Thyroid gland (tissue), 4 donors: ENCODE measurements at regions not wholly inside any gene's neighbourhood (a gene's known extent, or its start where the extent isn't known, plus 50 kb on each side); places are given as distances from the start of the nearest gene placed in this dataset.
"Not testable (repeated sequence)": the region's sequence is repeated elsewhere in the genome, so short reads cannot be mapped to it uniquely, and the experiment has no call there.

ENCODE experiments used
- DNase-seq, 2 donors: peaks; one replicate each; pipeline ENCODE4 v3.0.0-alpha.2; 2019
- H3K27ac ChIP-seq, 3 donors: fragments of 200-600 bp; sonication (generic); 1 replicate in 2 of 3; 2 replicates in 1 of 3; pipeline ENCODE4 v1.5.1; 2016 to 2019; ENCODE audit warnings: mild to moderate bottlenecking in 1 of 3, moderate library complexity in 1 of 3
- H3K27me3 ChIP-seq: fragments of 200-600 bp; sonication (generic); one replicate; pipeline ENCODE4 v1.5.1; 2019
- H3K36me3 ChIP-seq, 2 donors: fragments of 200-600 bp; sonication (generic); one replicate each; pipeline ENCODE4 v1.5.1; 2016 to 2019
- H3K4me1 ChIP-seq, 2 donors: fragments of 200-600 bp; sonication (generic); one replicate each; pipeline ENCODE4 v1.5.1; 2017 to 2019
- H3K4me3 ChIP-seq, 3 donors: fragments of 200-600 bp; sonication (generic); replicated peaks in 1 of 3; 1 replicate in 2 of 3; 2 replicates in 1 of 3; pipeline ENCODE4 v1.5.1; 2016; ENCODE audit warnings: mild to moderate bottlenecking in 1 of 3
- H3K9me3 ChIP-seq: fragments of 200-600 bp; sonication (generic); one replicate; pipeline ENCODE4 v1.5.1; 2017
- POLR2A ChIP-seq, 2 donors: fragments of 450-650 bp; IDR thresholded peaks; one replicate each; pipeline ENCODE4 v1.6.1; 2017; ENCODE audit warnings: antibody characterized with exemption in 2 of 2, mild to moderate bottlenecking in 2 of 2, moderate library complexity in 1 of 2
- WGBS, 2 donors: methylation state at CpG; one replicate each; pipeline ENCODE4 v1.1.5; 2017; 5-methylcytosine and 5-hydroxymethylcytosine counted together
- intact Hi-C: fragments of 100-400 bp; cut with DNase I; formaldehyde crosslinking; loops from one replicate; pipeline ENCODE4 v1.15.1; 2023
- TF ChIP-seq, protein P1 (sequence below), 6 experiments: fragments of 200-600 bp in 3 of 6; fragments of 450-650 bp in 3 of 6; sonication (generic) in 3 of 6; IDR thresholded peaks; one replicate each; pipeline ENCODE4 v1.5.1; 2016 to 2019; ENCODE audit warnings: antibody characterized with exemption in 6 of 6, mild to moderate bottlenecking in 2 of 6, inconsistent platforms in 1 of 6, moderate library complexity in 1 of 6

- Histone ChIP-seq H3K36me3 (no peaks in the 10 kb centered on the region), H3K4me3 (no peak overlapping the region), H3K4me1 (no peaks in the 10 kb centered on the region), H3K9me3 (no peaks in the 10 kb centered on the region), H3K27me3 (no peaks in the 10 kb centered on the region), H3K27ac (no peak overlapping the region)
- intact Hi-C loops, result no loop called here
- TF ChIP-seq, protein P1, sequence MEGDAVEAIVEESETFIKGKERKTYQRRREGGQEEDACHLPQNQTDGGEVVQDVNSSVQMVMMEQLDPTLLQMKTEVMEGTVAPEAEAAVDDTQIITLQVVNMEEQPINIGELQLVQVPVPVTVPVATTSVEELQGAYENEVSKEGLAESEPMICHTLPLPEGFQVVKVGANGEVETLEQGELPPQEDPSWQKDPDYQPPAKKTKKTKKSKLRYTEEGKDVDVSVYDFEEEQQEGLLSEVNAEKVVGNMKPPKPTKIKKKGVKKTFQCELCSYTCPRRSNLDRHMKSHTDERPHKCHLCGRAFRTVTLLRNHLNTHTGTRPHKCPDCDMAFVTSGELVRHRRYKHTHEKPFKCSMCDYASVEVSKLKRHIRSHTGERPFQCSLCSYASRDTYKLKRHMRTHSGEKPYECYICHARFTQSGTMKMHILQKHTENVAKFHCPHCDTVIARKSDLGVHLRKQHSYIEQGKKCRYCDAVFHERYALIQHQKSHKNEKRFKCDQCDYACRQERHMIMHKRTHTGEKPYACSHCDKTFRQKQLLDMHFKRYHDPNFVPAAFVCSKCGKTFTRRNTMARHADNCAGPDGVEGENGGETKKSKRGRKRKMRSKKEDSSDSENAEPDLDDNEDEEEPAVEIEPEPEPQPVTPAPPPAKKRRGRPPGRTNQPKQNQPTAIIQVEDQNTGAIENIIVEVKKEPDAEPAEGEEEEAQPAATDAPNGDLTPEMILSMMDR (IDR thresholded peaks at IDR 0.05), result no peak
- TF ChIP-seq POLR2A (IDR thresholded peaks at IDR 0.05), result no peak
- DNase-seq, result no peak
These were observed 72.2 kb upstream of the RBPJ start for GRCh38 chr4:26248647-26249046.

DNA sequence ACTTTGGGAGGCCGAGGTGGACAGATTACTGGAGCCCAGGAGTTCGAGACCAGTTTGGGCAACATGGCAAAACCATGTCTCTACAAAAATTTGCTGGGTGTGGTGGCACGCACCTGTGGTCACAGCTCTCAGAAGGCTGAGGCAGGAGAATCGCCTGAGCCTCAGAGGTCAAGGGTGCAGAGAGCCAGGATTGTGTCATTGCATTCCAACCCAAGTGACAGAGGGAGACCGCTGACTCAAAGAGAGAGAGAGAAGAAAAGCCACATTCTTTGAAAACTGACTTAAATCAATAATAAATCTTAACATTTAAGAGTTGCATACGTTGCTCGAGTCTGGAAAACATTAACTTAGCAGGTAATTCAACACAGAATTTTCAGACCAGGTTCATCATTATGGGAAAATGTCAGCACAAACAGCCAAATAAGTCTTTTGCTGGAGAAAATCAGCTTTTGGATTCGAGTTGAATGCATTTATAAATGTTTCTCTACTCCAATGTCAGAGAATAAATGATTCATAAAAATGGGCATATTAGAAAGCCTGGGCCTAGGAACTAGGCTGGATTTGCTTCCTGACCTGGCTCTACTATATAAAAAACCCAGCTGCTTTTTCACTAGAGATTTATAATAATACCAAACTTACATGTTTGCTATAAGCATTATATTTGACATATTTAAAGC lies 68.3 kb upstream of the RBPJ start:
- H3K27ac ChIP-seq, result no peak overlapping the region
- intact Hi-C loops, result no loop called here
- no peak for DNase-seq
- WGBS, 2 donors, result 86 to 87% methylated on average over 8 of the region's 8 CpGs
- H3K27me3 ChIP-seq, result no peaks in the 10 kb centered on the region
- H3K4me1 ChIP-seq, result no peaks in the 10 kb centered on the region
- no peak overlapping the region for H3K4me3 ChIP-seq
- no peaks in the 10 kb centered on the region for H3K36me3 ChIP-seq
- H3K9me3 ChIP-seq, result no peaks in the 10 kb centered on the region
- TF ChIP-seq POLR2A (IDR thresholded peaks at IDR 0.05), result no peak
- TF ChIP-seq, protein P1 (IDR thresholded peaks at IDR 0.05), result no peak

DNA sequence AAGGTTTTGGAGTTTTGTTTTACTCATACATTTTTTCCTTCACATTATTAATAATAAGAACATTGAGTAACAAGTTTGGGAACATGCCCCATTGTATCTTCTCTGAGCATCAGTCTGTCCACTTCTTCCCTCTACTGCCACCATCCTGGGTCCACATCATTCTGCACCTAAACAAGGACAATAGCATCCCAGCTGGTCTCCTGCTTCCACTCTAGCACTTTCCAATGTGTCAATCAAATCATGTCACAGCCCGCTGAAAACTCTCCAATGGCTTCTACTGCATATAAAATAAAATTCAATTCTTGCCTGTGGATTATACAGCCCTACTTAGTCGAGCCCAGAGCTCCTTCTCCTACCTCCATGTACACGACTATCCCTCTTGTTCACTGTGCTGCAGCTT lies 66.8 kb upstream of the RBPJ start:
- WGBS, 2 donors, result 79 to 84% methylated on average over 3 of the region's 3 CpGs
- Histone ChIP-seq H3K4me3 (no peak overlapping the region), H3K36me3 (no peaks in the 10 kb centered on the region), H3K9me3 (no peaks in the 10 kb centered on the region), H3K27me3 (no peaks in the 10 kb centered on the region), H3K4me1 (no peaks in the 10 kb centered on the region), H3K27ac (no peak overlapping the region)
- intact Hi-C loops, result no loop called here
- no peak for TF ChIP-seq POLR2A (IDR thresholded peaks at IDR 0.05)
- TF ChIP-seq, protein P1 (IDR thresholded peaks at IDR 0.05), result no peak
- no peak for DNase-seq

DNA sequence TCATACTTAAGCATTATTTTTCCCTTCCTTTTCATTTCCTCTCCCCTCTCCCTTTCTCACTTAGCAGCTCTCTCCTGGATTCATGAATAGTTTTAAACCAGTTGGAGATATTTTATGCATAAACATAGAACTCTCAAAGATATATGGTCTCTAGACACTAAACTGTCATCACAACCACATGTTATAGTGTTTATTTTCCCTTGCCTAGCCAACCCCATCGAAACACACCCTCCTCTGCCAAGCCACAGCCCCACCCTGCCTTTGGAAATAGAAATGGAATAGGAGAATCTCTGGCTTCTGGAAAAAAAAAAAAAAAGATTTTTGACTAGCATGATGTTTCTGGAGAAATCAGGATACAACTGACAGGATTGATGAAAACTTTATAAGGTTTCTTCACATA lies 64.8 kb upstream of the RBPJ start:
- no peak for TF ChIP-seq POLR2A (IDR thresholded peaks at IDR 0.05)
- TF ChIP-seq, protein P1 (IDR thresholded peaks at IDR 0.05), result no peak
- no peak overlapping the region for H3K4me3 ChIP-seq
- H3K9me3 ChIP-seq, result no peaks in the 10 kb centered on the region
- intact Hi-C loops, result no loop called here
- no peak overlapping the region for H3K27ac ChIP-seq
- DNase-seq, result no peak
- no peaks in the 10 kb centered on the region for H3K36me3 ChIP-seq
- no peaks in the 10 kb centered on the region for H3K4me1 ChIP-seq
- H3K27me3 ChIP-seq, result no peaks in the 10 kb centered on the region
- 55 to 64% methylated on average over 1 of the region's 1 CpG for WGBS, 2 donors

DNA sequence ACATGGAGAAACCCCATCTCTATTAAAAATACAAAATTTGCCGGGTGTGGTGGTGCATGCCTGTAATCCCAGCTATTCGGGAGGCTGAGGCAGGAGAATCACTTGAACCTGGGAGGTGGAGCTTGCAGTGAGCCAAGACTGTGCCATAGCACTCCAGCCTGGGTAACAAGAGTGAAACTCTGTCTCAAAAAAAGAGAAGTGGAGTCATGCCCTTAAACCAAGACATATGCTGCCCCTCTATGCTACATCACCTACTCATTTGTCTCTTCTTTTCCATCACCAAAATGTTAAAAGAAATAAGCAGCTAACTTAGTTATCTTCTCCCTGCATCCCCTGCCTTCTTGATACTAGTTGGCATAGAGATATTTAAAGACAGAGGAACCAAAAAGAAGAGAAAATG lies 63.4 kb upstream of the RBPJ start:
- 91 to 94% methylated on average over 2 of the region's 2 CpGs for WGBS, 2 donors

DNA sequence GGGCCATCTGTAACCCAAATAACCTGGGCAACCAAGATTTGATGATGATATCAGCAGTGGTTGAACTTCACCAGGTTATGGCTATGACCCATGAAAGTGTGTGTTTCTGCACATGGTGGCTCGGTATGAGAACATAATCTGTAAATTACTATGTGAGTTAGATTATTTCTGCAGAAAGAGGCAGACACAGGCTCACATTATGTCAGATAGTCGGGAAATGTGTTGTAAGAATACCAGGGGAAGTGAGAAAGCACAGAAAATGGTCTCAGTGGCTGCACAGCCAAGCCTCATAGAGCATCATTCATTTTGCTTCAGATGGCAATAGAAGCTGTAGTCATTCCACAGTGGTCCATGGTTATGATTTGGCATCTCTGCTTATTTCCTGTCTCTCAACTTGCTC lies 63.0 kb upstream of the RBPJ start:
- intact Hi-C loops, result no loop called here
- WGBS, 2 donors, result 82 to 83% methylated on average over 2 of the region's 2 CpGs
- Histone ChIP-seq H3K27me3 (no peaks in the 10 kb centered on the region), H3K9me3 (no peaks in the 10 kb centered on the region), H3K27ac (no peak overlapping the region), H3K36me3 (no peaks in the 10 kb centered on the region), H3K4me1 (no peaks in the 10 kb centered on the region), H3K4me3 (no peak overlapping the region)
- no peak for DNase-seq
- TF ChIP-seq POLR2A (IDR thresholded peaks at IDR 0.05), result no peak
- TF ChIP-seq, protein P1 (IDR thresholded peaks at IDR 0.05), result no peak

More for the DNA sequence above, 63.4 kb upstream of the RBPJ start:
- H3K4me1 ChIP-seq, H3K36me3 ChIP-seq, H3K9me3 ChIP-seq, H3K4me3 ChIP-seq, H3K27me3 ChIP-seq, DNase-seq, H3K27ac ChIP-seq, intact Hi-C loops: not testable (repeated sequence)
